ENCODE measurements at regions not wholly inside any gene's neighbourhood (a gene's known extent, or its start where the extent isn't known, plus 50 kb on each side); places are given as distances from the start of the nearest gene placed in this dataset.
"Not testable (repeated sequence)": the region's sequence is repeated elsewhere in the genome, so short reads cannot be mapped to it uniquely, and the experiment has no call there.

DNA sequence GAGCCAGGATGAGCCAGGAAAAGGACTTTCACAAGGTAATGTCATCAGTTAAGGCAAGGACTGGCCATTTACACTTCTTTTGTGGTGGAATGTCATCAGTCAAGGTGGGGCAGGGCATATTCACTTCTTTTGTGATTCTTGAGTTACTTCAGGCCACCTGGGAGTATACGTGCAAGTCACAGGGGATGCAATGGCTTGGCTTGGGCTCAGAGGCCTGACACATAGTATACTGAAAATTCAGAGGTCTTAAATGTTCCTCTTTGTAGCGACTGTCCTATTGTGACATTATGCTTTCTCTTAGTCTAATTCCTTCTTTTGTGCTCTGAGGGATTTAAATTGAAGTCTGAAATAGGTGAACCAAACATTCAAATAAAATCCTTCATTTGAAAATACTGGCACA, 121.8 kb upstream of the TFPI start:
- TF ChIP-seq EZH2 (IDR thresholded peaks at IDR 0.05); POLR2AphosphoS5 (IDR thresholded peaks at IDR 0.05; ENCODE audit: borderline replicate concordance, low read depth, low read length); FOXP2 (optimal IDR thresholded peaks at IDR 0.05; ENCODE audit: control extremely low read depth, extremely low read length, insufficient read depth): not testable (repeated sequence)
